HCT116 (cell line): ENCODE measurements at regions not wholly inside any gene's neighbourhood (a gene's known extent, or its start where the extent isn't known, plus 50 kb on each side); places are given as distances from the start of the nearest gene placed in this dataset.
"Not testable (repeated sequence)": the region's sequence is repeated elsewhere in the genome, so short reads cannot be mapped to it uniquely, and the experiment has no call there.

Experiments used
- ATAC-seq: fragments of 200-7000 bp; cut with Tn5 transposase; 2 replicates; pipeline ENCODE4 v1.9.1; 2020; ENCODE audit warnings: mild to moderate bottlenecking, moderate library complexity
- BruUV-seq: library from RNA; stranded (reverse); fragments of 400-500 nt; replicated peaks from 2 replicates; lab custom pipeline; 2021; lab: Mats Ljungman, UMichigan
- CTCF ChIA-PET: fragments of 300-600 bp; sonication (Branson Sonifier 250); formaldehyde crosslinking; loops from one replicate; lab custom pipeline; 2021; ENCODE audit warnings: antibody characterized with exemption; lab: Charles Lee
- POLR2A ChIA-PET: fragments of 300-600, 350-600 bp; sonication (Branson Sonifier 250); formaldehyde crosslinking; loops from one replicate; lab custom pipeline; 2021; ENCODE audit warnings: antibody characterized with exemption; lab: Charles Lee
- RAD21 ChIA-PET, 2 experiments: fragments of 300-600 bp; sonication (Branson Sonifier 250); formaldehyde crosslinking; loops; one replicate each; lab custom pipeline; 2023; ENCODE audit warnings: low total read pairs in 2 of 2; ENCODE audit not compliant: uncharacterized antibody in 2 of 2, unreplicated experiment in 2 of 2, low non-redundant PET in 1 of 2; lab: Charles Lee
- DNase-seq: peaks from one replicate; pipeline ENCODE4 v3.0.0-alpha.2; 2010; ENCODE audit warnings: low read depth, low spot score
- H2AFZ ChIP-seq: fragments of 200-600 bp; shearing (Covaris generic), sonication (generic); 2 replicates; pipeline ENCODE4 v1.6.1; 2017; ENCODE audit warnings: low read depth, mixed run types, mixed read lengths, antibody characterized with exemption, low read length; ENCODE audit not compliant: poor library complexity, severe bottlenecking
- H3K27ac ChIP-seq: 2 replicates; pipeline ENCODE4 v1.5.1; 2012; ENCODE audit warnings: low read depth, low read length
- H3K27me3 ChIP-seq: fragments of 200-600 bp; sonication (generic); 2 replicates; pipeline ENCODE4 v1.6.1; 2016; ENCODE audit warnings: mixed run types, low read length, mixed read lengths; ENCODE audit not compliant: insufficient read depth
- H3K36me3 ChIP-seq, 2 experiments: fragments of 200-500 bp in 1 of 2; fragments of 200-600 bp in 1 of 2; sonication (Bioruptor generic) in 1 of 2; sonication (generic) in 1 of 2; 2 replicates each; pipeline versions ENCODE4 v1.5.1 to v1.6.1; 2014 to 2016; ENCODE audit warnings: low read length in 2 of 2, inconsistent platforms in 1 of 2, mixed read lengths in 1 of 2, mixed run types in 1 of 2; ENCODE audit not compliant: insufficient read depth in 2 of 2, control insufficient read depth in 1 of 2
- H3K4me1 ChIP-seq, 2 experiments: fragments of 200-600 bp in 1 of 2; sonication (generic) in 1 of 2; 2 replicates each; pipeline versions ENCODE4 v1.5.1 to v1.6.1; 2012 to 2017; ENCODE audit warnings: low read length in 2 of 2, inconsistent platforms in 1 of 2, mild to moderate bottlenecking in 1 of 2, mixed read lengths in 1 of 2, mixed run types in 1 of 2, moderate library complexity in 1 of 2; ENCODE audit not compliant: insufficient read depth in 2 of 2, control insufficient read depth in 1 of 2
- H3K4me2 ChIP-seq: fragments of 200-600 bp; sonication (generic); 2 replicates; pipeline ENCODE4 v1.6.1; 2017; ENCODE audit warnings: mixed run types, low read length, mixed read lengths
- H3K4me3 ChIP-seq, 2 experiments: fragments of 200-600 bp in 1 of 2; sonication (generic) in 1 of 2; replicated peaks in 1 of 2; 2 replicates each; pipeline ENCODE4 v1.5.1; 2011 to 2016; ENCODE audit warnings: low read length in 2 of 2, control low read depth in 1 of 2, low read depth in 1 of 2, mild to moderate bottlenecking in 1 of 2, mixed read lengths in 1 of 2, mixed run types in 1 of 2
- H3K79me2 ChIP-seq: fragments of 200-600 bp; sonication (generic); 2 replicates; pipeline ENCODE4 v1.6.1; 2017; ENCODE audit warnings: mild to moderate bottlenecking, mixed run types, low read length, moderate library complexity, mixed read lengths; ENCODE audit not compliant: insufficient read depth
- H3K9ac ChIP-seq: fragments of 200-600 bp; sonication (generic); 2 replicates; pipeline ENCODE4 v1.6.1; 2016; ENCODE audit warnings: low read length, mixed read lengths
- H3K9me2 ChIP-seq: fragments of 200-600 bp; sonication (generic), shearing (Covaris generic); 2 replicates; pipeline ENCODE4 v1.6.1; 2017; ENCODE audit warnings: mixed run types, mild to moderate bottlenecking, moderate library complexity; ENCODE audit not compliant: insufficient read depth
- H3K9me3 ChIP-seq, 2 experiments: fragments of 200-500 bp in 1 of 2; fragments of 200-600 bp in 1 of 2; sonication (Bioruptor generic) in 1 of 2; sonication (generic) in 1 of 2; 2 replicates each; pipeline ENCODE4 v1.6.1; 2014 to 2017; ENCODE audit warnings: low read length in 2 of 2, mixed read lengths in 2 of 2, inconsistent platforms in 1 of 2, low read depth in 1 of 2, mild to moderate bottlenecking in 1 of 2, mixed run types in 1 of 2, moderate library complexity in 1 of 2; ENCODE audit not compliant: control insufficient read depth in 1 of 2, insufficient read depth in 1 of 2
- H4K20me1 ChIP-seq: fragments of 200-600 bp; sonication (generic), shearing (Covaris generic); 2 replicates; pipeline ENCODE4 v1.6.1; 2017; ENCODE audit warnings: mixed run types, mild to moderate bottlenecking, moderate library complexity; ENCODE audit not compliant: insufficient read depth
- CBX3 ChIP-seq: IDR thresholded peaks from 2 replicates; pipeline ENCODE4 v1.6.1; 2012; ENCODE audit warnings: low read depth
- CEBPB ChIP-seq: IDR thresholded peaks from 2 replicates; pipeline ENCODE4 v1.6.1; 2012; ENCODE audit warnings: low read depth
- EZH2phosphoT487 ChIP-seq: fragments of 200-600 bp; IDR thresholded peaks from 2 replicates; pipeline ENCODE4 v1.6.1; 2018; ENCODE audit warnings: antibody characterized with exemption, borderline replicate concordance
- JUND ChIP-seq: IDR thresholded peaks from 2 replicates; pipeline ENCODE4 v1.6.1; 2012
- POLR2A ChIP-seq: IDR thresholded peaks from 2 replicates; pipeline ENCODE4 v1.7.0; 2011; ENCODE audit warnings: borderline replicate concordance; ENCODE audit not compliant: insufficient read depth, insufficient read length; ENCODE audit errors: extremely low read depth
- SP1 ChIP-seq: IDR thresholded peaks from 2 replicates; pipeline ENCODE4 v1.6.1; 2012; ENCODE audit warnings: low read depth
- SRF ChIP-seq: IDR thresholded peaks from 2 replicates; pipeline ENCODE4 v1.6.1; 2012; ENCODE audit warnings: low read depth
- YY1 ChIP-seq: IDR thresholded peaks from 2 replicates; pipeline ENCODE4 v1.6.1; 2011; ENCODE audit warnings: low read length, low read depth, moderate library complexity, mild to moderate bottlenecking; ENCODE audit not compliant: insufficient replicate concordance; ENCODE audit errors: extremely low read depth
- ZFX ChIP-seq: fragments of 450-650 bp; IDR thresholded peaks from 2 replicates; pipeline ENCODE4 v1.6.1; 2017
- ZNF274 ChIP-seq: fragments of 200-500 bp; sonication (Bioruptor generic); IDR thresholded peaks from 2 replicates; pipeline ENCODE4 v1.6.1; 2014; ENCODE audit warnings: mild to moderate bottlenecking, low read depth, low read length, inconsistent platforms
- intact Hi-C: fragments of 100-400 bp; cut with micrococcal nuclease; formaldehyde crosslinking; loops from 2 replicates; pipeline ENCODE4 v1.10.0; 2022
- TF ChIP-seq, protein P1 (sequence below): IDR thresholded peaks from 2 replicates; pipeline ENCODE4 v1.6.1; 2012; ENCODE audit warnings: low read depth

DNA sequence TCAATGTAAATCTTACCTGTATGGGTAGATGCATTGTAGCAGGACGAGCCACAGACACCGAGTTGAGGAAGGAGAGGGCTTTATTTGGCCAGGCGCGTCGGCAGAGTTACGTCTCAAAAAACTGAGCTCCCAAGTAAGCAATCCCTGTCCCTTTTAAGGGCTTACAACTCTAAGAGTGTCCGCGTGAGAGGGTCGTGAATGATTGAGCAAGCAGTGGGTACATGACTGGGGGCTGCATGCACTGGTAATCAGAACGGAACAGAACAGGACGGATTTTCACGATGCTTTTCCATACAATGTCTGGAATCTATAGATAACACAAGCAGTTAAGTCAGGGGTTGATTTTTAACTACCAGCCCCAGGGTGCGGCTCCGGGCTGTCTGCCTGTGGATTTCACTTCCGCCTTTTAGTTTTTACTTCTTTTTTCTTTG is 524.9 kb upstream of the HTR2C start:
- H3K9ac ChIP-seq = no peak overlapping the region
- no peak overlapping the region for H3K4me2 ChIP-seq
- H3K27ac ChIP-seq = no peak overlapping the region
- TF ChIP-seq EZH2phosphoT487 = no peak
- no peak for TF ChIP-seq ZNF274
- TF ChIP-seq SP1 = no peak
- TF ChIP-seq, protein P1, sequence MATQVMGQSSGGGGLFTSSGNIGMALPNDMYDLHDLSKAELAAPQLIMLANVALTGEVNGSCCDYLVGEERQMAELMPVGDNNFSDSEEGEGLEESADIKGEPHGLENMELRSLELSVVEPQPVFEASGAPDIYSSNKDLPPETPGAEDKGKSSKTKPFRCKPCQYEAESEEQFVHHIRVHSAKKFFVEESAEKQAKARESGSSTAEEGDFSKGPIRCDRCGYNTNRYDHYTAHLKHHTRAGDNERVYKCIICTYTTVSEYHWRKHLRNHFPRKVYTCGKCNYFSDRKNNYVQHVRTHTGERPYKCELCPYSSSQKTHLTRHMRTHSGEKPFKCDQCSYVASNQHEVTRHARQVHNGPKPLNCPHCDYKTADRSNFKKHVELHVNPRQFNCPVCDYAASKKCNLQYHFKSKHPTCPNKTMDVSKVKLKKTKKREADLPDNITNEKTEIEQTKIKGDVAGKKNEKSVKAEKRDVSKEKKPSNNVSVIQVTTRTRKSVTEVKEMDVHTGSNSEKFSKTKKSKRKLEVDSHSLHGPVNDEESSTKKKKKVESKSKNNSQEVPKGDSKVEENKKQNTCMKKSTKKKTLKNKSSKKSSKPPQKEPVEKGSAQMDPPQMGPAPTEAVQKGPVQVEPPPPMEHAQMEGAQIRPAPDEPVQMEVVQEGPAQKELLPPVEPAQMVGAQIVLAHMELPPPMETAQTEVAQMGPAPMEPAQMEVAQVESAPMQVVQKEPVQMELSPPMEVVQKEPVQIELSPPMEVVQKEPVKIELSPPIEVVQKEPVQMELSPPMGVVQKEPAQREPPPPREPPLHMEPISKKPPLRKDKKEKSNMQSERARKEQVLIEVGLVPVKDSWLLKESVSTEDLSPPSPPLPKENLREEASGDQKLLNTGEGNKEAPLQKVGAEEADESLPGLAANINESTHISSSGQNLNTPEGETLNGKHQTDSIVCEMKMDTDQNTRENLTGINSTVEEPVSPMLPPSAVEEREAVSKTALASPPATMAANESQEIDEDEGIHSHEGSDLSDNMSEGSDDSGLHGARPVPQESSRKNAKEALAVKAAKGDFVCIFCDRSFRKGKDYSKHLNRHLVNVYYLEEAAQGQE = no peak
- no peak for TF ChIP-seq YY1
- no peak for TF ChIP-seq SRF
- no peak for TF ChIP-seq ZFX
- TF ChIP-seq POLR2A = no peak
- no peak for TF ChIP-seq JUND
- TF ChIP-seq CBX3 = no peak
- TF ChIP-seq CEBPB = no peak
- no peak overlapping the region for H2AFZ ChIP-seq
- H3K9me3 ChIP-seq = no peaks in the 10 kb centered on the region
- no peaks in the 10 kb centered on the region for H3K4me1 ChIP-seq
- H3K36me3 ChIP-seq = no peaks in the 10 kb centered on the region
- POLR2A ChIA-PET = no interaction called here
- DNase-seq (no peak), ATAC-seq (no peak)
- H4K20me1 ChIP-seq = no peaks in the 10 kb centered on the region
- RAD21 ChIA-PET = no interaction called here
- no peaks in the 10 kb centered on the region for H3K79me2 ChIP-seq
- no peaks in the 10 kb centered on the region for H3K27me3 ChIP-seq
- no peak overlapping the region for H3K4me3 ChIP-seq
- intact Hi-C loops = no loop called here
- no peaks in the 10 kb centered on the region for H3K9me2 ChIP-seq
- CTCF ChIA-PET = no interaction called here
- BruUV-seq = no TSS peak

DNA sequence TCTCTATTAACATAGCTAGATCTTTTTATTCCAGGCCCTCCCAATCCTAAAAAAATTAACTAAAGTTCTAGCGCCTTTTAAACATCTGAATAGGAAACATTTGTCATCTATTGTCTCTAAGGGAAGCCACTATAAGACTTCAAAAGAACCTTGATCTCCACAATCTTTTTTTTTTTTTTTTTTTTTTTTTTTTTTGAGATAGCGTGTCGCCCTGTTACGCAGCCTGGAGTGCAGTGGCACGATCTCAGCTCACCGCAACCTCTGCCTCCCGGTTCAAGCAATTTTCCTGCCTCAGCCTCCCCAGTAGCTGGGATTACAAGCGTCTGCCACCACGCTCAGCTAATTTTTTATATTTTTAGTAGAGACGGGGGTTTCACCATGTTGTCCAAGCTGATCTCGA is 526.5 kb upstream of the HTR2C start:
- POLR2A ChIA-PET, CTCF ChIA-PET, DNase-seq, RAD21 ChIA-PET, H3K36me3 ChIP-seq, H3K9ac ChIP-seq, H2AFZ ChIP-seq, H3K9me3 ChIP-seq, H3K4me1 ChIP-seq, H3K4me2 ChIP-seq, H3K9me2 ChIP-seq, H3K27ac ChIP-seq, ATAC-seq, BruUV-seq, H3K27me3 ChIP-seq, H3K4me3 ChIP-seq, H3K79me2 ChIP-seq, intact Hi-C loops, H4K20me1 ChIP-seq: not testable (repeated sequence)
